ENCODE measurements at regions not wholly inside any gene's neighbourhood (a gene's known extent, or its start where the extent isn't known, plus 50 kb on each side); places are given as distances from the start of the nearest gene placed in this dataset.

GRCh38 chr2:59578349-59578748 is 975.1 kb downstream of the BCL11A start:
- Histone ChIP-seq H3K4me3 (no peak overlapping the region), H3K4me1 (ENCODE audit: insufficient read depth) (no peaks in the 10 kb centered on the region), H3K9me3 (no peaks in the 10 kb centered on the region), H3K36me3 (no peaks in the 10 kb centered on the region), H3K27ac (no peak overlapping the region), H3K27me3 (no peaks in the 10 kb centered on the region)
- TF ChIP-seq CTCF (IDR thresholded peaks at IDR 0.05), result no peak
- no peak for TF ChIP-seq POLR2A (IDR thresholded peaks at IDR 0.05)
- TF ChIP-seq EP300 (IDR thresholded peaks at IDR 0.05), result no peak
- no peak for DNase-seq
- WGBS, 3 donors, result 86 to 91% (median 87%) methylated on average over 3 of the region's 3 CpGs
- intact Hi-C loops (cut with DNase I), result no loop called here

GRCh38 chr2:59575191-59575590 is 978.3 kb downstream of the BCL11A start:
- no peaks in the 10 kb centered on the region for H3K27me3 ChIP-seq
- H3K27ac ChIP-seq, result no peak overlapping the region
- no peaks in the 10 kb centered on the region for H3K36me3 ChIP-seq
- intact Hi-C loops (cut with DNase I), result no loop called here
- 81 to 96% (median 85%) methylated on average over 1 of the region's 1 CpG for WGBS, 3 donors
- H3K4me3 ChIP-seq, result no peak overlapping the region
- TF ChIP-seq EP300 (IDR thresholded peaks at IDR 0.05) (no peak), POLR2A (IDR thresholded peaks at IDR 0.05) (no peak), CTCF (IDR thresholded peaks at IDR 0.05) (no peak)
- no peaks in the 10 kb centered on the region for H3K4me1 ChIP-seq (ENCODE audit: insufficient read depth)
- DNase-seq, result no peak
- H3K9me3 ChIP-seq, result no peaks in the 10 kb centered on the region

GRCh38 chr2:59572227-59572626 is 981.2 kb downstream of the BCL11A start:
- WGBS, 3 donors, result 42 to 62% (median 57%) methylated on average over 4 of the region's 4 CpGs
- TF ChIP-seq CTCF (IDR thresholded peaks at IDR 0.05) (no peak), POLR2A (IDR thresholded peaks at IDR 0.05) (no peak), EP300 (IDR thresholded peaks at IDR 0.05) (no peak)
- H3K27me3 ChIP-seq, result no peaks in the 10 kb centered on the region
- H3K4me3 ChIP-seq, result no peak overlapping the region
- intact Hi-C loops (cut with DNase I), result no loop called here
- DNase-seq, result no peak
- no peak overlapping the region for H3K27ac ChIP-seq
- no peaks in the 10 kb centered on the region for H3K36me3 ChIP-seq
- H3K4me1 ChIP-seq (ENCODE audit: insufficient read depth), result no peaks in the 10 kb centered on the region
- no peaks in the 10 kb centered on the region for H3K9me3 ChIP-seq

GRCh38 chr2:59570818-59571217 is 982.6 kb downstream of the BCL11A start:
- H3K27me3 ChIP-seq, result no peaks in the 10 kb centered on the region
- intact Hi-C loops (cut with DNase I), result no loop called here
- no peaks in the 10 kb centered on the region for H3K36me3 ChIP-seq
- TF ChIP-seq POLR2A (IDR thresholded peaks at IDR 0.05) (no peak), EP300 (IDR thresholded peaks at IDR 0.05) (no peak), CTCF (IDR thresholded peaks at IDR 0.05) (no peak)
- no peak overlapping the region for H3K27ac ChIP-seq
- H3K9me3 ChIP-seq, result no peaks in the 10 kb centered on the region
- H3K4me3 ChIP-seq, result no peak overlapping the region
- 90 to 98% (median 93%) methylated on average over 1 of the region's 1 CpG for WGBS, 3 donors
- H3K4me1 ChIP-seq (ENCODE audit: insufficient read depth), result peaks cover 2% of the 10 kb centered on the region
- DNase-seq, result no peak

GRCh38 chr2:59569124-59569523 is 984.3 kb downstream of the BCL11A start:
- WGBS, 3 donors, result 40 to 90% (median 50%) methylated on average over 1 of the region's 1 CpG
- Histone ChIP-seq H3K36me3 (no peaks in the 10 kb centered on the region), H3K27me3 (no peaks in the 10 kb centered on the region), H3K9me3 (no peaks in the 10 kb centered on the region), H3K4me1 (ENCODE audit: insufficient read depth) (peaks cover 2% of the 10 kb centered on the region), H3K4me3 (no peak overlapping the region), H3K27ac (no peak overlapping the region)
- DNase-seq, result no peak
- intact Hi-C loops (cut with DNase I), result no loop called here
- no peak for TF ChIP-seq CTCF (IDR thresholded peaks at IDR 0.05)
- TF ChIP-seq POLR2A (IDR thresholded peaks at IDR 0.05), result no peak
- no peak for TF ChIP-seq EP300 (IDR thresholded peaks at IDR 0.05)
